C4-2B (cell line): ENCODE measurements at regions not wholly inside any gene's neighbourhood (a gene's known extent, or its start where the extent isn't known, plus 50 kb on each side); places are given as distances from the start of the nearest gene placed in this dataset.
"Not testable (repeated sequence)": the region's sequence is repeated elsewhere in the genome, so short reads cannot be mapped to it uniquely, and the experiment has no call there.

Experiments used
- ZFX ChIP-seq: fragments of 450-650 bp; IDR thresholded peaks from 2 replicates; pipeline ENCODE4 v1.6.1; 2017
- TF ChIP-seq, protein P1 (sequence below): fragments of 450-650 bp; conservative IDR thresholded peaks from 2 replicates; pipeline ENCODE4 v1.5.1; 2017; ENCODE audit warnings: mild to moderate bottlenecking

GRCh38 chr1:219863816-219864215, 64.5 kb downstream of the SLC30A10 start:
- TF ChIP-seq, protein P1, sequence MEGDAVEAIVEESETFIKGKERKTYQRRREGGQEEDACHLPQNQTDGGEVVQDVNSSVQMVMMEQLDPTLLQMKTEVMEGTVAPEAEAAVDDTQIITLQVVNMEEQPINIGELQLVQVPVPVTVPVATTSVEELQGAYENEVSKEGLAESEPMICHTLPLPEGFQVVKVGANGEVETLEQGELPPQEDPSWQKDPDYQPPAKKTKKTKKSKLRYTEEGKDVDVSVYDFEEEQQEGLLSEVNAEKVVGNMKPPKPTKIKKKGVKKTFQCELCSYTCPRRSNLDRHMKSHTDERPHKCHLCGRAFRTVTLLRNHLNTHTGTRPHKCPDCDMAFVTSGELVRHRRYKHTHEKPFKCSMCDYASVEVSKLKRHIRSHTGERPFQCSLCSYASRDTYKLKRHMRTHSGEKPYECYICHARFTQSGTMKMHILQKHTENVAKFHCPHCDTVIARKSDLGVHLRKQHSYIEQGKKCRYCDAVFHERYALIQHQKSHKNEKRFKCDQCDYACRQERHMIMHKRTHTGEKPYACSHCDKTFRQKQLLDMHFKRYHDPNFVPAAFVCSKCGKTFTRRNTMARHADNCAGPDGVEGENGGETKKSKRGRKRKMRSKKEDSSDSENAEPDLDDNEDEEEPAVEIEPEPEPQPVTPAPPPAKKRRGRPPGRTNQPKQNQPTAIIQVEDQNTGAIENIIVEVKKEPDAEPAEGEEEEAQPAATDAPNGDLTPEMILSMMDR, result not testable (repeated sequence)
- not testable (repeated sequence) for TF ChIP-seq ZFX
